Omental fat pad (tissue), 3 donors: ENCODE measurements at regions not wholly inside any gene's neighbourhood (a gene's known extent, or its start where the extent isn't known, plus 50 kb on each side); places are given as distances from the start of the nearest gene placed in this dataset.

Experiments
- ATAC-seq: fragments of 150-250 bp; one replicate; pipeline ENCODE4 v1.9.1; 2016; ENCODE audit warnings: mild to moderate bottlenecking, moderate library complexity; ENCODE audit not compliant: low FRiP score
- DNase-seq: peaks from one replicate; pipeline ENCODE4 v3.0.0-alpha.2; 2019; ENCODE audit warnings: low spot score
- CTCF ChIP-seq, 3 donors: fragments of 450-650 bp; IDR thresholded peaks; one replicate each; pipeline ENCODE4 v1.5.1; 2016 to 2017; ENCODE audit warnings: antibody characterized with exemption in 3 of 3, mild to moderate bottlenecking in 3 of 3, moderate library complexity in 2 of 3

GRCh38 chr18:75533950-75534349 is 106.4 kb upstream of the SMIM21 start:
- DNase-seq (no peak), ATAC-seq (no peak)
- TF ChIP-seq CTCF (IDR thresholded peaks at IDR 0.05), result no peak

- no peak for TF ChIP-seq CTCF (IDR thresholded peaks at IDR 0.05)
- DNase-seq (no peak), ATAC-seq (no peak)
Observed at GRCh38 chr18:75533209-75533608, 105.7 kb upstream of the SMIM21 start.

GRCh38 chr18:75531851-75532459 is 104.5 kb upstream of the SMIM21 start:
- DNase-seq (no peak), ATAC-seq (no peak)
- no peak for TF ChIP-seq CTCF (IDR thresholded peaks at IDR 0.05)

GRCh38 chr18:75531212-75531850 is 103.8 kb upstream of the SMIM21 start:
- TF ChIP-seq CTCF (IDR thresholded peaks at IDR 0.05), result no peak
- ATAC-seq, result no peak
- DNase-seq, result no peak

- DNase-seq, result no peak
- TF ChIP-seq CTCF (IDR thresholded peaks at IDR 0.05), result no peak
- no peak for ATAC-seq
Observed at GRCh38 chr18:75530566-75531211, 103.2 kb upstream of the SMIM21 start.

GRCh38 chr18:75530118-75530517 is 102.6 kb upstream of the SMIM21 start:
- ATAC-seq (no peak), DNase-seq (no peak)
- no peak for TF ChIP-seq CTCF (IDR thresholded peaks at IDR 0.05)

GRCh38 chr18:75529394-75529793 is 101.9 kb upstream of the SMIM21 start:
- TF ChIP-seq CTCF (IDR thresholded peaks at IDR 0.05), result no peak
- ATAC-seq (no peak), DNase-seq (no peak)
